ENCODE measurements at regions not wholly inside any gene's neighbourhood (a gene's known extent, or its start where the extent isn't known, plus 50 kb on each side); places are given as distances from the start of the nearest gene placed in this dataset.

- Histone ChIP-seq H3K9me2 (ENCODE audit: low read depth, low read length) (no peaks in the 10 kb centered on the region), H3K9me3 (ENCODE audit: low read length) (no peaks in the 10 kb centered on the region), H3K27me3 (ENCODE audit: insufficient read depth, low read length) (no peaks in the 10 kb centered on the region), H3K4me2 (ENCODE audit: low read length) (no peak overlapping the region), H3K79me2 (ENCODE audit: insufficient read depth, low read length) (no peaks in the 10 kb centered on the region), H3K4me1 (ENCODE audit: insufficient read depth, low read length, severe bottlenecking) (no peaks in the 10 kb centered on the region), H3K27ac (ENCODE audit: low read depth, low read length, poor library complexity, severe bottlenecking) (no peak overlapping the region), H3K36me3 (ENCODE audit: insufficient read depth, low read length) (no peaks in the 10 kb centered on the region), H3K4me3 (ENCODE audit: low read depth, low read length, poor library complexity, severe bottlenecking) (no peak overlapping the region), H2AFZ (ENCODE audit: low read length) (no peak overlapping the region), H4K20me1 (ENCODE audit: insufficient read depth, low read length) (no peaks in the 10 kb centered on the region), H3F3A (ENCODE audit: insufficient read depth, low read length) (no peaks in the 10 kb centered on the region), H3K9ac (ENCODE audit: low read length) (no peak overlapping the region)
- TF ChIP-seq EZH2 (IDR thresholded peaks at IDR 0.05; ENCODE audit: borderline replicate concordance, low read length) = no peak
- TF ChIP-seq, protein P1, sequence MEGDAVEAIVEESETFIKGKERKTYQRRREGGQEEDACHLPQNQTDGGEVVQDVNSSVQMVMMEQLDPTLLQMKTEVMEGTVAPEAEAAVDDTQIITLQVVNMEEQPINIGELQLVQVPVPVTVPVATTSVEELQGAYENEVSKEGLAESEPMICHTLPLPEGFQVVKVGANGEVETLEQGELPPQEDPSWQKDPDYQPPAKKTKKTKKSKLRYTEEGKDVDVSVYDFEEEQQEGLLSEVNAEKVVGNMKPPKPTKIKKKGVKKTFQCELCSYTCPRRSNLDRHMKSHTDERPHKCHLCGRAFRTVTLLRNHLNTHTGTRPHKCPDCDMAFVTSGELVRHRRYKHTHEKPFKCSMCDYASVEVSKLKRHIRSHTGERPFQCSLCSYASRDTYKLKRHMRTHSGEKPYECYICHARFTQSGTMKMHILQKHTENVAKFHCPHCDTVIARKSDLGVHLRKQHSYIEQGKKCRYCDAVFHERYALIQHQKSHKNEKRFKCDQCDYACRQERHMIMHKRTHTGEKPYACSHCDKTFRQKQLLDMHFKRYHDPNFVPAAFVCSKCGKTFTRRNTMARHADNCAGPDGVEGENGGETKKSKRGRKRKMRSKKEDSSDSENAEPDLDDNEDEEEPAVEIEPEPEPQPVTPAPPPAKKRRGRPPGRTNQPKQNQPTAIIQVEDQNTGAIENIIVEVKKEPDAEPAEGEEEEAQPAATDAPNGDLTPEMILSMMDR (IDR thresholded peaks at IDR 0.05; ENCODE audit: low read length) = no peak
These were observed 198.1 kb upstream of the NPY2R start for GRCh38 chr4:155010376-155010775.

- no peaks in the 10 kb centered on the region for H3K36me3 ChIP-seq (ENCODE audit: insufficient read depth, low read length)
- no peaks in the 10 kb centered on the region for H3K9me3 ChIP-seq (ENCODE audit: low read length)
- no peaks in the 10 kb centered on the region for H3K27me3 ChIP-seq (ENCODE audit: insufficient read depth, low read length)
- H3K4me2 ChIP-seq (ENCODE audit: low read length) = no peak overlapping the region
- no peaks in the 10 kb centered on the region for H3K4me1 ChIP-seq (ENCODE audit: insufficient read depth, low read length, severe bottlenecking)
- H4K20me1 ChIP-seq (ENCODE audit: insufficient read depth, low read length) = no peaks in the 10 kb centered on the region
- H3K27ac ChIP-seq (ENCODE audit: low read depth, low read length, poor library complexity, severe bottlenecking) = no peak overlapping the region
- TF ChIP-seq, protein P1 (IDR thresholded peaks at IDR 0.05; ENCODE audit: low read length) = no peak
- TF ChIP-seq EZH2 (IDR thresholded peaks at IDR 0.05; ENCODE audit: borderline replicate concordance, low read length) = no peak
- no peak overlapping the region for H3K9ac ChIP-seq (ENCODE audit: low read length)
- no peaks in the 10 kb centered on the region for H3K9me2 ChIP-seq (ENCODE audit: low read depth, low read length)
- H3F3A ChIP-seq (ENCODE audit: insufficient read depth, low read length) = no peaks in the 10 kb centered on the region
- H3K79me2 ChIP-seq (ENCODE audit: insufficient read depth, low read length) = no peaks in the 10 kb centered on the region
- no peak overlapping the region for H2AFZ ChIP-seq (ENCODE audit: low read length)
- H3K4me3 ChIP-seq (ENCODE audit: low read depth, low read length, poor library complexity, severe bottlenecking) = no peak overlapping the region
These were observed 197.2 kb upstream of the NPY2R start for GRCh38 chr4:155011163-155011780.

- Histone ChIP-seq H3K27me3 (ENCODE audit: insufficient read depth, low read length) (no peaks in the 10 kb centered on the region), H3K9ac (ENCODE audit: low read length) (no peak overlapping the region), H3K9me3 (ENCODE audit: low read length) (no peaks in the 10 kb centered on the region), H3K4me2 (ENCODE audit: low read length) (no peak overlapping the region), H3K4me3 (ENCODE audit: low read depth, low read length, poor library complexity, severe bottlenecking) (no peak overlapping the region), H3K9me2 (ENCODE audit: low read depth, low read length) (no peaks in the 10 kb centered on the region), H2AFZ (ENCODE audit: low read length) (no peak overlapping the region), H3K79me2 (ENCODE audit: insufficient read depth, low read length) (no peaks in the 10 kb centered on the region), H3K36me3 (ENCODE audit: insufficient read depth, low read length) (no peaks in the 10 kb centered on the region), H3K27ac (ENCODE audit: low read depth, low read length, poor library complexity, severe bottlenecking) (no peak overlapping the region), H3F3A (ENCODE audit: insufficient read depth, low read length) (no peaks in the 10 kb centered on the region), H3K4me1 (ENCODE audit: insufficient read depth, low read length, severe bottlenecking) (no peaks in the 10 kb centered on the region), H4K20me1 (ENCODE audit: insufficient read depth, low read length) (no peaks in the 10 kb centered on the region)
- TF ChIP-seq, protein P1 (IDR thresholded peaks at IDR 0.05; ENCODE audit: low read length) = no peak
- TF ChIP-seq EZH2 (IDR thresholded peaks at IDR 0.05; ENCODE audit: borderline replicate concordance, low read length) = no peak
These were observed 196.0 kb upstream of the NPY2R start for GRCh38 chr4:155012469-155012868.
